COLO668 (cell line): ENCODE measurements at regions not wholly inside any gene's neighbourhood (a gene's known extent, or its start where the extent isn't known, plus 50 kb on each side); places are given as distances from the start of the nearest gene placed in this dataset.

Experiments
- DNase-seq: peaks from one replicate; lab custom pipeline; 2025; ENCODE audit not compliant: unreplicated experiment; lab: John Stamatoyannopoulos, UW

DNA sequence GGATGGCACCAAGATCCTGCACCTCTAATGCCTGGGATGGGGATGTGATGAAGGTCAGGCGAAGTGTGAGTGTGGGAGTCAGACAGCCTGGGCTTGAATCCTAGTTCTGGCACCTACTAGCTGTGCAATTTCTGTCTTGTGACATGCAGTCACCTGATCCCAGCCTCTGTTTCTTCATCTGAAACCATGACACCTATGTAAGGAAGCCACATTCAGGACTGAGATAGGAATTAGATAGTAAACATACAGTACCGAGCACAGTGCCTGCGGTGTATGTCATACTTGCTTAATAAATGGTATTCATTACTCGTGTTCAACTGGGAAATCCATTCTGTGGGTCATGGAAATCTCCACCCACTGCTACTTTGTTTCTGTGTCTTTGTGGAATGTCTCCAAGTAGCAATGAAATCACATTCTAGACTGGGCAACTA, 140.6 kb upstream of the STC2 start:
- DNase-seq: no peak

DNA sequence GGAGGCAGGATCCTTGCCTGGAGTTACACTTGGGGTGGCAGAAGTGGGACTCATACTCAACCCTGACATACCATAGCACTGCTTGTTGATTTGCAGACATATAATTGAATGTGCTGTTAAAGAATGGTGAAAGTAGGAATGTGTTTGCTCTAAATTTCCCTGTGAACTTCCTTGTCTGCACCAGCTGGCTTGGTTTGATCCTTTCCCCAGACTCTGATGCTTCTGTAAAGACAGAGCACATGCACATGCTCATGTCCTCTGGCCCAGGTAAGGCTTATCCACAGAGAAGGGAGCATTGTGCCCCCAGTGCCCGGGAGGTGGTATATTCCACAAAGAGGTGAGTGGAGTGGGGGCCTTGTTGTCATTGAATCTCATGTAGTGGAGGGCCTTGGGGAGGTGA, 138.0 kb upstream of the STC2 start:
- no peak for DNase-seq

DNA sequence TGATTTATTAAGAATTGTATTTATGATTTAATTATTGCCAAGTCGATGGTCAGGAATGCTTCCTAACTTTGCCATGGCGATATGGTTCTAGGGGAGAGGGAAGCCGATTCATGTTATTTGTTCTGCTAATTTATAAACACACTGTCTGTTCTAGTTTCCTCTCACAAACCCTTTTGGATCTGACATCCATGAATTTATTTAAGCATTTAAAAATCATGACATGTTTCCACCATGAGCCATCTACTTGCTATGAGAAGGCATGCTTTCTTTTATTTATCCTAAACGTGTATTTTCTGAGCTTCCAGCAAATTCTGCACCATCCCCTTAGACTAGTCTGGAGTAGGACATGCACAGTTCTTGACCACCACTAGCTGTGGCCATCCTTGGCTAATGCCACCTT, 136.6 kb upstream of the STC2 start:
- no peak for DNase-seq

DNA sequence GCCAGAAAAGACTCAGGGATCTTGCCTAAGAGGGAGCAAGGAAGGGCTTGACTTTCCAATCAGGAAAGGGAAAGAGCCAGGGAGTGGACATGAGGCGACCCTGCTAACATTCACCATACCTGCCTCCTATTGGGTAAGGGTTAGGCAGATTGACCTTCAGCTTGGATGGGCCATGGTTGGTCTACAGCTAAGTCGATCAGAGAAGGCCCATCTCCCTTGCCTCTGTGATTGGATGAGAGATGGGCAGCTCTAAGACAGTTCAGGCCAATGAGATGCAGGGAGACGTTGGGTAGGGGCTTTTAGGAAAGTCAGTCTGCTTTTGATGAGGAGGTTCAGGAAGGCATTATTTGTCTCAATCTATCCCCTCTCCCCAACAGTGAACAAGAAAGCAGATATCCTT, 135.0 kb upstream of the STC2 start:
- DNase-seq: no peak

DNA sequence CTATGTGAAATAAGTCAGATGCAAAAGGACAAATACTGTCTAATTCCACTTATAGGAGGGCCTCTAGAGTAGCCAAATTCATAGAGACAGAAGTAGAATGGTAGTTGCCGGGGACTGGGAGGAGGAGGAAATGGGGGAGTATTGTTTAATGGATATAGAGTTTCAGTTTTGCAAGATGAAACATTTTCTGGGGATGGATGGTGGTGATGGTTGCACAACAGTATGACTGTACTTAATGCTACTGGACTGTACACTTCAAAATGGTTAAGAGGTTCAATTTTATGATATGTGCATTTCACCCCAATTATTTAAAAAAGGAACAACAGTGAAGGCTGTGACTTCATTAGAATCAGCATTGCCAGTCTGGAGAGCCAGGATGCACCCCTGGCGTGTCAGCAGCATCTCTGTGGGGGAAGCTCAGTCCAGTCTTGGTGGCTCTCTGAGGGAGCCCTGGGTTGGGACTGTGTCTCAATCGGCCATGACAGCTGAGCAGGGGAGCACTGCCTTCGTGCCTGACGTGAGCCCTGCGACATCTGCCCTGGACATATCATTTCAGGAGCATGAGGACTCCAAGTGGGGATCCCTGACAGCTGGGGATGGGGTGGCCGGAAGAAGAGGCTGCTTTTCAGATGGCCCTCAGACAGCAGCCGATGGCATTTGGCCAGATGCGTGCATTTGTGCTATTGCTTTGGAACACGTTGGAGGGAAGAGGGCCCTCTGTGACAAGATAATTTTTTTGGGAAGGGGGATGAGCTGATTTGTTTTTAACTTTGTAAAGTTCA, 130.8 kb upstream of the STC2 start:
- DNase-seq: no peak

DNA sequence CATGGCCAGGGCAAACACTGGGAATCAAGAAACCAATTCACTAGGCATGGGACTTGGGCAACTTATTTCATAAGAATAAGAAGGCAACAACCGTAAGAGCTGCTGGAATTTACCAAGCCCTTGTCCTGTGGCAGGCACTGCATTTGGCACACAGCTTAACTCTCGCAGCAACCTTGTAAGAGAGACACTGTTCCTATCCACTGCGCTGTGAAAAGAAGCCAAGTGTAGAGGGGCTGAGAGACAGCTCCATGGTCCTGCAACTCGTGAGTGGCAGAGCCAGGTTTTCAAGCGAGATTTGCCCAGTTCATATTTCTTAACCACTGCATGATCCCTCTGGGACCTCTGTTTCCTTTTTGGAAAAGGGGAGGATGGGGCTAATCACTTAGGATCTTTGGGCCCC, 129.3 kb upstream of the STC2 start:
- no peak for DNase-seq

DNA sequence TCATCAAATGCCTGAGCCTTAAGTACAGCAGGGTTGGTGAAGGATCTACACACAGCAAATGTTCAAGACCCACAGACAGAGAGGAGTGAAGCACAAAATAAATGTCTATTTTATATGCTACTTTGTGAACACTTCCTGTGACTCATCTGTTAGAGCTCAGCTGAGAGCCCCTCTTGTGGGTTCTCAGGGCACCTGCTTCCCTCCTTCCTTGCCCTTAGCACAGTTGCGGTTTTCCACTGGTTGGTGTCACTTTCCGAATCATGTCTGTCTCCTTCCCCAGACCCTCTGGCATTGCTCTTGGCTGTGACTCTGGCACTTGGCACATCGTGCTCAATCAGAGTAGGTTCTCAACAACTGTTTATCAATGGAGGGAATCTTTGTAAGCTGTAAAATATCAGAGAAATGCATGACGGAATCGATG, 128.5 kb upstream of the STC2 start:
- DNase-seq: no peak

DNA sequence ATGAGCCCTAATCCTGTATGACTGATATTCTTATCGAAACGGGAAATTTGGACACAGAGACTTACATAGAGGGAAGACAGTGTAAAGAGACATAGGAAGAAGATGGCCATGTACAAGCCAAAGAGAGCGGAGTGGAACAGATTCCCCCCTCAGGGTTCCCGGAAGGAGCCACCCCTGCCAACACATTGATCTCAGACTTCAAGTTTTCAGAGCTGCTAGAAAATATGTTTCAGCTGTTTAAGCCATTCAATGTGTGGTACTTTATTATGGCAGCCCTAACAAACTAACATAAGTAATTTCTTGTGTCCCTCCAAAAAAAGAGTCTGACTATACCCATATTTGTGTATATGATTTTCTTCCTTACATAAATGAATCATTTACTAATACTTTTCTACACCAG, 128.0 kb upstream of the STC2 start:
- DNase-seq: no peak

DNA sequence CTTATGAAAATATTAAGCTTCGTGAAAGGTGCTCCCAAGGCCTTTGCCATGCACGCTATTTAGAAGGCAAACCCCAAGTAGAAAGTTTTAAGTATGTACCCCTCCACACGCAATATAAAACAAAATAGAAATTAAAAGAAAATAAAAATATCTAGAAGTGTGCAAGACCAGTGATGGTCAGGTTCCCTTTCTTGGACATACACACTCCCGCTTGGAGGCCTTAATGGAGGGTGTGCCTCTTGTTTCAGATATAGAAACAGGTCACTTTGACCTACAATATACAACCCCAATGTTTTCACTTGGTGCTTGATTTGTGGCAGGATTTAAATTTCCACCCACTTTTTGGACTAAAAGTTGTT, 127.4 kb upstream of the STC2 start:
- DNase-seq: no peak

DNA sequence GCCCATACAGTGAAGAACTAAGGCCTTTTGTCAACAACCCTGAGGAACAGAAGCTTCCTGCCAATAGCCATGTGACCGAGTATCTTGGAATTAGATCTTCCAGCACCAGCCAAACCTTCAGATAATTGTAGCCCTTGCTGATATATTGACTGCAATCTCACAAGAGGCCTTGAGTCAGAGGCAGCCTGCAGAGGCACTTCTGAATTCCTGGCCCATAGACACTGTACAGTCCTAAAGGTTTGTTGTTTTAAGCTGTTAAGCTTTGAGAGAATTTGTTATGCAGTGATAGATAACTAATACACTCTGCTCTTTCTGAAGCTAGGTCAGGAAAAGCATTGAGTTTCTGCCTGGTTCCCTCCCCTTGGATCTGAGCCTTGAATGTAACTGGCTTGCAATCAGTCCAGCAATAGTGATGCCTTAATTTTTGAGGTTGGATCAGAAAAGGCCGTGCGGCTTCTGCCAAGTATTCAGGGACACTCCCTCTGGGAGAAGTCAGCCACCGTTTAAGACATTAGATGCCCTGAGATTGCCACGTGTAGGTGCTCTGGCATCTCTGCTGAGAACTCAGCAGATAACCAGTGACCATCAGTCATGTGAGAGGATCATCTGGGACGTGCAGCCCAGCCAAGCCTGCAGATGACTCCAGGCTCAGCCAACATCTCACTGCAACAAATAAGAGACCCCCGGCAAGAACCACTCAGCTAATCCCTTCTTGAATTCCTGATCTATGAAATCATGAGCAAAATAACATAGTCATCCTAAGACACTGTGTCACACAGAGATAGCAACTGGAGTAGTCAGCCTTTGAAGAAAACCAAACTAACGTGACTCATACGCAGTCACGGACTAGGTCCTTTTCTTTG, 126.8 kb upstream of the STC2 start:
- DNase-seq: no peak

DNA sequence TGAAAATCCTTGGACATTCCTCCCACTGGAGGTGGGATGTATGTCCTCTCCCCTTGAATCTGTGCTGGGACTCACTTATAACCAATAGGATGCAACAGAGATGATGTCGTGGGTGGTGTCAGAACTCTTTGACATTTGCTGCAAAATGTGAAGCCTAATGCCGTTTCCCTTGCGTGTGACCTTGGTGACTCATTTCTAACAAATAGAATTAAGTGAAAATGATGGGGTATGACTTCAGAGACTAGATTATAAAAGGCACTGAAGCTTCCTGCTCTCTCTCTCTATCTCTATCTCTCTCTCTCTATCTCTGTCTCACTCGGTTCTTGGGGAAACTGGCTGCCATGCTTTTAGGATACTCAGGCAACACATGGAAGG, 126.1 kb upstream of the STC2 start:
- no peak for DNase-seq

DNA sequence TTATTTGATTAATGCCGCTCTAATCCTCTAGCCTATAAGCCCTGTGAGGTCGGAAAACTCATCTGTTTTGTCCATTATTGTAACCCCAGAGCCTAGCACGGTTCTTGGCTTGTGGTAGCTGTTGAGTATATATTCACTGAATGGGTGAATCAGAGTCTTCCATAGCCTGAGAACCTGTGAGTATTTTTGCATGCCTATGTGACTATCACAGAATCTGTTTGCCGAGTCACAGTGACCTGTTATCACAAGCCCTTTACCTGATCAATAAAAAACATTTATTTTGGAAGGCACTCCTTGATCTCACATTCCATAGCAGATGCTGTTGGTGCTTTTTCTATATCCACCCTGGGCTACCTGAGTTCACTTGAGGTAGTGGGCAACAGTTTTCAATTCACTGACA, 125.0 kb upstream of the STC2 start:
- no peak for DNase-seq

DNA sequence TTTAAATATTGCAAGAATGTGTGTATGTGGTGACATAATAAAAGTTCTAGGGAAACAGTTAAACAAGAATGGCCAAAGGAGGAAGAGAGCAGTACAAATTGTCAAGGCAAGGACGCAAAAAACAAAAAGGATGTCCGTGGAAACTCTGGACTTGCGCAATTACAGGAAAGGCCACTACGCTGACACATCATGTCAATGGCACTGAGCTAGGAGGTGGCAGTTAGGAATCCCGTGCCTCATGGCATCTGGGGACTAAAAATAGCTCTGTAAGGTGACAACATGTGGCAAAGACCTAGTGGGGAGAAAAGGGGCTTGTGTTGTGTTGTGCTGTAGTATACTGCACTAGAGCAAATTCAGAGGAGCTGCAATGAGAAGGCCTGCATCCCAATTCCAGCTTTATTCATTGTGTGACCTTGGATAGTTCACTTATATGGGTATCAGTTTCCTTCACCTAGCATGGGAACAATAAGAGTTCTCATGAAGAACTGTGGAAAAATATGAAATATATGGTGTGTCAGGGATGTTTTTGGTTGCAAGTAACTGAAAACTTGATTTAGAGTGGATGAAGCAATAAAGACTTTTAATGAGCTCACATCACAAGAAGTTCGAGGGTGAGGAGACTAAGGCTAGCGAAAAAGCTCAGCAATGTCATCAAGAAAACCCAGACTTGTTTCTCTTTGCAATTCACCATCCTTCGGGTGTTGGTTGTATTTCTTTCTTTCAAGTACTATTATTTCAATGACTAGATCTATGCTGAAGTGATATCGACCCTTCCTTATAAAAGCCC, 124.1 kb upstream of the STC2 start:
- DNase-seq: no peak

DNA sequence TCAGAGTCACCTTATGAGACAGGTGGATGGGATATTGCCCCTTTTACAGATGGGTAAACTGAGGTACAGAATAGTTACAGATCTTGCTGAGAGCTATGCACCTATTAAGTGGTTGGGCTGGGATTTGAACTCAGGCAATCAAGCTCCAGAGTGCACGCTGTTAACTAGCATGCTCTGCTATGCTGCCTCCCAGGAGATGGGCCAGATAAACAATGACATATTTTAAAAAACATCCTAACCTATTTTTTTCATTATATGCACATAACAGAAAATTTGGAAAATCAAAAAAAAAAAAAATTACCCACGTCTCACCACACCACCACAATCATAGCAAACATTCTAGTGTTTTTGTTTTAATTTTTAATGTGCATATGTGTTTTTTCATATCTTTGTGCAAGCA, 123.4 kb upstream of the STC2 start:
- DNase-seq: no peak

DNA sequence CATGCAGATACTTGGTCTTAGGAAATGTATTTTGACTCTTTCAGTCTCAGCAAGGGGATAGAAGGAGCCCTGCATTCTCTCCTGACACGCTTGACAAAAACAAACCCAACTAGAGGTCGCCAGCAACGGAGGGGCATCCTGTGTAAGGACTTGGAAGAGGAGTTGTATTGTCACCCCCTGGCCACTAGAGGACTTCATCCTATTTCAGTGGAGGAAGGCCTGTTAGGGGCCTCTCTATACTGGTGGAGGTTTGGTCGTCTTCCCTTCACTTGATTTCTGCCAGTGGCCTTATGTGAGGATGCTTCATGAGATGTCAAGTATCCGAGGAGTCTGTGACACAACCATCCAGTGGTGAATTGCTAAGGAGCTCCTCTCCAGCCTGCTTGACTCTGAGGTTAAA, 122.8 kb upstream of the STC2 start:
- peak; percentile 7 for DNase-seq

DNA sequence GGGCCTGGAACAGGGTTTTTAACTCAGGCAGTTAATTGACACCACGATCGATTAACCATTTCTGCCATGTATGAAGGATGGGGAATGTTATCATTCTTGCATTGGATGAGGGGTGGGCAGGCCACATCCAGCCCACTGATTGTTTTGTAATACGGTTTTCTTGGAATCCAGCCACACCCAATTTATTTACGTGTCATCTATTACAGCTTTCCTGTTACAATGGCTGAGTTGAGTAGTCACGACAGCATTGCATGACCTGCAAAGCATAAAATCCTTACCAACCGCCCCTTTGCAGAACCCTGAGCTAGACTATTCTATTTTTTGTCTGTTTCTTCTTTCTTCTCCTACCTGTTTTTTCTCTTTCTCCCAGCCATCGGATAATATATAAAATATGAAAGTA, 122.0 kb upstream of the STC2 start:
- DNase-seq: no peak

DNA sequence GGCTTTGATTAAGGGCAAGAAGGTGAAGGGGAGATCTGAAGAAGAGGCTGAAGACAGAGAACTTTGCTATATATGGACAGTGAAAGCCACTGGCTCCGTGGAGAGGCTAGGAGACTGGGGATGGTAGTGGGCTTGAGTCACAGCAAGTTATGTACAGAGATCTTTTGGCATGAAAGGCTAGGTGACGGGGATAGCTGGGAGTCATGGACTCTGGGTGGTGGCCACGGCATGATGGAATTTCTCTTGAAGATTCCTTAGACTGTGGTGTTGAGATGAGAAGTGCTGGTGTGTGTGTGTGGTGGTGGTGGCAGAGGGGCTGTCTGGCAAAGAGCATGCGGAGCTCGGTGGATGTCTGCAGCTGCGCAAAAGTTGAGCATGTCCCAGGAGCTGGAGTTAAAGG, 120.6 kb upstream of the STC2 start:
- no peak for DNase-seq

DNA sequence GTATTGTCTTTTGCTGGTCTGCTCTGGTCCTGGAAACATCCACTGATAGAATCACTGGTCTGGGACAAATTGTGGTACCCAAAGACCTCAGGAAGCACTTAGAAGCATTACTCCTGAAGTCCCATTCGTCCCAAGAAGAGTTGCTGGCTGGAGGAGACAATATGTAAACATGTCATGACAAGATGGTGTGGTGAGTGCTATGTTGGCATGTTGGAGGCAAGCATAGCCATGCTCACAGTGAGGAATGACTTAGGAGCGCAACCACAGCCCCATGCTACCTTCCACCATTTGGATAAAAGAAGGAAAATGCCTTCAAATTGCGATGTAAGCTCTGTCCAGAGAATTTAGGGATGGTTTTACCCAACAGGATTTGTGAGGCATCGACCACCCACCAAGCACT, 115.8 kb upstream of the STC2 start:
- no peak for DNase-seq

DNA sequence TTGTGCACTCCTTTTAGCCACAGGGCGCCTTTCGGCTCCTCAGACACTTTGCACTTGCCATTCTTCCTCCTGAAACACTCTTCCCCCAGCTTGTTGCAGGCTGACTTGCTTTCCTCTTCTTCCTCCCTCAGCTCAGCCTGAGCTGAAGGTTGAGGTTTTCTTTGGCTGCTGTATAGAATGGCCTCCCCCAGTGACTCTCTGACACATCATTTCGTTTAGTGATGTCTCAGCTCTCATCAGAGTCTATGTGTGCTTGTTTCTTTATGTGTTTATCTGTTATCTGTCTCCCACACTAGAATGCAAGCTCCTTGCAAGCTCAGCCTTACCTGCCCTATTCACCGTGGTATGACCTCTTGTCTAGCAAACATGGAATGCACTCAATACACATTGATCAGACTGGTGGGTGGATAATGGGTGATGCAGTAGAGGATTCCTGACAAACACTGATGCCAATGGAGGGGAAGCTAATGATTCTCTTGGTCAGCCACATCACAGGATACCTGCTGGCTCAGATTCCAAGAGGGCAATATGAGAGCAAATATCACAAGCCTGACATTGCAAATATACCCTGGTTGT, 112.9 kb upstream of the STC2 start:
- DNase-seq: no peak

DNA sequence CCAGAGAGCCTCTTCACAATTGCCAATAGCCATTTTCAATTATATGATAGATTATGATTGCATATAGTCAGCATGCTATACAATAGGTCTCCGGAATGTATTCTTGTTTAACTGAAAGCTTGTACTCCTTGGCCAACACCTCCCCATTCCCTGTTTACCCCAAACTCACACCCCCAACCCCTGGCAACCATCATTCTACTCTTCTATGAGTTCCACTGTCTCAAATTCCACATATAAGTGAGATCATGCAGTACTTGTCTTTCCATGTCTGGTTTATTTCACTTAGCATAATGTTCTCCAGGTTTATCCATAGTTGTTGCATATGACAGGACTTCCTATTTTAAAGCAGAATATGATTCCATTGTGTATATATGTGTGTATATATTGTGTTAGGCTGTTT, 110.7 kb upstream of the STC2 start:
- DNase-seq: no peak

DNA sequence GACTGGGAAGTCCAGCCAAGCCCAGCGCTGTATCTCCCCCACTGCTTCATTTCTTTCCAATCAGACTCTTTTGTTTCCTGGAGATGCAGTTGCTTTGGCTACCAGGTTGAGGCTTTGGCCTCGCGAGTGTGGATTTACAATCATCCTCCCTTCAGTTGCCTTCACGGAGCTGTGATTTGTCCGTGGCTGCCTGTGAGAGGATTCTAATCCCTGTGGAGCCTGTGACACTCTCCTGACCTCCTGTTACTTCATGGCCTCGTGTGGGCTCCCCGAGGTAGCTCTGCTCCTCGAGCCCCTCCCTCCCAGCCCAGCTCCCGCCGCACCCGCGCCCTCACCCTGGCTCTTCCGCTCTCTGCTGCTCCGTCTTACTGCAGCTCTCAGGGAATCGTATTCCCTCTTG, 107.2 kb upstream of the STC2 start:
- no peak for DNase-seq

DNA sequence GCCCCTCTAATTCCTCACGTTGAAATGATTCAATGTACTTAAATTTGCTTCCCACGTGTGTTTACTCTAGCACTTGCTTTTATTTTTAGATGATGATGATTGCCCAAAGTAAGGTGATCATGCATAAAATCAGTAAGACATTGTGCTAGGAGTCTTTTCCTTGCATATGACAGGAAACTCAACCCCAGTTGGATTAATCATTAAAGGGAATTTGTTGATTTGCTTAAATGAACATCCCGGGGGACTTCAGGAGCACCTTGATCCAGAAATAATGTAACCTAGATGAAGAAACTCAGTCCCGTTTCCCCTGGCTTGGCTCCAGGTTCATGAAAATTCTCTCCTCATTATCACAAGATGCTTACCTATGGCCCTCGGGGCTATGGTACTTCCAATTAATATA, 106.1 kb upstream of the STC2 start:
- DNase-seq: no peak
